B cell (primary cell): ENCODE measurements at regions not wholly inside any gene's neighbourhood (a gene's known extent, or its start where the extent isn't known, plus 50 kb on each side); places are given as distances from the start of the nearest gene placed in this dataset.

ENCODE experiments used
- ATAC-seq: fragments of 200-7000 bp; cut with Tn5 transposase; one replicate; pipeline ENCODE4 v1.10.0; 2021; ENCODE audit warnings: low read depth, mild to moderate bottlenecking, moderate number of reproducible peaks, moderate library complexity
- CTCF ChIA-PET: fragments of 350-600 bp; sonication (Branson Sonifier 250); formaldehyde crosslinking; loops from one replicate; lab custom pipeline; 2021; ENCODE audit warnings: antibody characterized with exemption, inconsistent platforms; lab: Charles Lee
- POLR2A ChIA-PET: fragments of 350-600 bp; sonication (Branson Sonifier 250); formaldehyde crosslinking; loops from one replicate; lab custom pipeline; 2021; ENCODE audit warnings: antibody characterized with exemption; lab: Charles Lee
- DNase-seq: peaks from one replicate; pipeline ENCODE4 v3.0.0; 2013
- H2AFZ ChIP-seq: 2 replicates; pipeline ENCODE4 v1.6.1; 2012; ENCODE audit warnings: mild to moderate bottlenecking, low read depth, low read length; ENCODE audit not compliant: insufficient read depth, poor library complexity, severe bottlenecking
- H3K27ac ChIP-seq, 2 donors: 1 replicate in 1 of 2; 2 replicates in 1 of 2; pipeline ENCODE4 v1.5.1; 2012 to 2013; ENCODE audit warnings: low read length in 2 of 2, mild to moderate bottlenecking in 2 of 2, moderate library complexity in 1 of 2
- H3K27me3 ChIP-seq, 4 experiments: fragments of 200-600 bp in 1 of 4; sonication (generic) in 1 of 4; replicated peaks in 1 of 4; 1 replicate in 2 of 4; 2 replicates in 2 of 4; pipeline versions ENCODE4 v1.6.1 to v1.7.0; 2013 to 2016; ENCODE audit warnings: low read length in 3 of 4, mild to moderate bottlenecking in 2 of 4, mixed read lengths in 1 of 4, moderate library complexity in 1 of 4; ENCODE audit not compliant: insufficient read depth in 4 of 4, control insufficient read depth in 3 of 4; ENCODE audit errors: control extremely low read depth in 1 of 4
- H3K36me3 ChIP-seq, 2 experiments: replicated peaks in 1 of 2; 1 replicate in 1 of 2; 2 replicates in 1 of 2; pipeline versions ENCODE4 v1.6.1 to v1.7.1; 2013; ENCODE audit warnings: low read length in 1 of 2; ENCODE audit not compliant: insufficient read depth in 2 of 2, control insufficient read depth in 1 of 2; ENCODE audit errors: control extremely low read depth in 1 of 2, extremely low read depth in 1 of 2
- H3K4me1 ChIP-seq, 2 donors: fragments of 200-600 bp in 1 of 2; sonication (generic) in 1 of 2; 1 replicate in 1 of 2; 2 replicates in 1 of 2; pipeline versions ENCODE4 v1.5.1 to v1.6.1; 2013 to 2017; ENCODE audit warnings: low read length in 2 of 2; ENCODE audit not compliant: control insufficient read depth in 2 of 2, insufficient read depth in 2 of 2
- H3K4me2 ChIP-seq: replicated peaks from 2 replicates; pipeline ENCODE3; 2012; ENCODE audit warnings: mild to moderate bottlenecking, low read depth, low read length; ENCODE audit not compliant: poor library complexity, severe bottlenecking
- H3K4me3 ChIP-seq, 5 experiments: fragments of 200-600 bp in 1 of 5; sonication (generic) in 1 of 5; 1 replicate in 3 of 5; 2 replicates in 2 of 5; pipeline versions ENCODE4 v1.5.1 to v1.7.0; 2011 to 2016; ENCODE audit warnings: low read length in 4 of 5, mild to moderate bottlenecking in 4 of 5, low read depth in 2 of 5, control low read depth in 1 of 5, moderate library complexity in 1 of 5; ENCODE audit not compliant: insufficient read depth in 1 of 5; ENCODE audit errors: control extremely low read depth in 1 of 5, extremely low read depth in 1 of 5
- H3K79me2 ChIP-seq: fragments of 200-600 bp; sonication (generic); one replicate; pipeline ENCODE4 v1.6.0; 2016; ENCODE audit warnings: low read length; ENCODE audit not compliant: control insufficient read depth, insufficient read depth
- H3K9ac ChIP-seq: fragments of 200-600 bp; sonication (generic); 2 replicates; pipeline ENCODE4 v1.6.1; 2017; ENCODE audit warnings: mild to moderate bottlenecking, low read length, moderate library complexity
- H3K9me3 ChIP-seq, 3 donors: one replicate each; pipeline versions ENCODE4 v1.6.1 to v1.7.1; 2013; ENCODE audit warnings: low read length in 2 of 3; ENCODE audit not compliant: control insufficient read depth in 2 of 3, insufficient read depth in 1 of 3; ENCODE audit errors: control extremely low read depth in 1 of 3
- H4K20me1 ChIP-seq: 2 replicates; pipeline ENCODE4 v1.6.0; 2012; ENCODE audit warnings: mild to moderate bottlenecking, low read length; ENCODE audit not compliant: insufficient read depth, control insufficient read depth, poor library complexity, severe bottlenecking
- H3K27ac Mint-ChIP-seq: one replicate; pipeline ENCODE4 v1.8.0; 2021; ENCODE audit warnings: mixed read lengths
- H3K27me3 Mint-ChIP-seq: one replicate; pipeline ENCODE4 v1.8.0; 2021; ENCODE audit warnings: mixed read lengths
- H3K4me1 Mint-ChIP-seq: one replicate; pipeline ENCODE4 v1.8.0; 2021; ENCODE audit warnings: mixed read lengths
- H3K4me3 Mint-ChIP-seq: one replicate; pipeline ENCODE4 v1.8.0; 2021; ENCODE audit warnings: mixed read lengths
- H3K9me3 Mint-ChIP-seq: one replicate; pipeline ENCODE4 v1.8.0; 2022; ENCODE audit warnings: mixed read lengths; ENCODE audit not compliant: insufficient read depth
- EZH2 ChIP-seq: IDR thresholded peaks from 2 replicates; pipeline ENCODE4 v1.6.1; 2012; ENCODE audit warnings: borderline replicate concordance, low read depth, mild to moderate bottlenecking, moderate library complexity, low read length; ENCODE audit not compliant: insufficient read depth, poor library complexity, severe bottlenecking
- WGBS: methylation state at CpG from one replicate; pipeline ENCODE4 v1.1.5; 2013; ENCODE audit warnings: missing lambda C conversion rate; ENCODE audit not compliant: insufficient coverage; 5-methylcytosine and 5-hydroxymethylcytosine counted together
- intact Hi-C: fragments of 100-400 bp; cut with micrococcal nuclease; formaldehyde crosslinking; loops from one replicate; pipeline ENCODE4 v1.10.0; 2022
- TF ChIP-seq, protein P1 (sequence below): fragments of 200-600 bp; IDR thresholded peaks from one replicate; pipeline ENCODE4 v1.8.0; 2022; ENCODE audit warnings: antibody characterized with exemption, mild to moderate bottlenecking

DNA sequence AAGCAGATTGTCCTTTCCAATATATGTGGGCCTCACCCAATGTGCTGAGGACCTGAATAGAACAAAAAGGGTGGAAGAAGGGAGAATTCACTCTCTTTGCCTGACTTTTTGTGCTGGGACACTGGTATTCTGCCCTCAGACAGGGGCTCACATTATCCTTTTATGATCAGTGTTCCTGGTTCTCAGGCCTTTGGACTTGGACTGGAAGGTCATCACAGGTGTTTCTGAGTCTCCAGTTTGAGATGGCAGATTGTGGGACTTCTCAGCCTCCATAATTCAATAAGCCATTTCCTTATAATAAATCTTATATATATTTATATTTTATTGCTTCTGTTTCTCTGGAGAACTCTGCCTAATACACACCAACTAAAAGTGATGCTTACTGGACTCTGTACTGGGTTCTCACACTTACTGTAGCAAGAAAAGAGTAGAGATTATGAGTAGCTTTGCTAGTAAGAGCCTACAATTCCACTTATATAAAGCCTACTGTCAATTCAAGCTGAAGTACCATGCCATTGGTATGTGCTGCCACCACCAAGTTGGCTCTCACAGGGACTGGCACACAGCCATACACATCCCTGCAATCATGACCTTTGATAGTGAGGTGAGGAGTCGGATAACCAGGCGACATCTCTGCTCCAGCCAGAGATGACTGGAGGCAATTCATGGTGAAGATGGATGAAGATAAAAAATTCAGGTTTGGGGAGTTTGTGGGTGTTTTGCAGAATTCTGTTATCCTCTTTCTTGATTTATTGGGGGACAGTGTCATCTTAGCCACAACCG, 130.7 kb upstream of the NR3C1 start:
- no peak overlapping the region for H3K4me3 Mint-ChIP-seq
- Histone ChIP-seq H3K79me2 (no peaks in the 10 kb centered on the region), H3K4me3 (no peak overlapping the region), H3K9me3 (peaks cover 0 to 12% (median 6%) of the 10 kb centered on the region in 3 donors), H3K27me3 (no peaks in the 10 kb centered on the region), H3K27ac (no peak overlapping the region), H3K4me2 (no peak overlapping the region), H4K20me1 (no peaks in the 10 kb centered on the region), H3K4me1 (no peaks in the 10 kb centered on the region), H3K36me3 (no peaks in the 10 kb centered on the region), H2AFZ (no peak overlapping the region), H3K9ac (no peak overlapping the region)
- intact Hi-C loops, result no loop called here
- H3K27me3 Mint-ChIP-seq, result no peaks in the 10 kb centered on the region
- no peak overlapping the region for H3K27ac Mint-ChIP-seq
- no peak for DNase-seq
- CTCF ChIA-PET, result interaction anchor here (0.6 kb wide), 1 partner anchor 248 kb away, joined by 5 read pairs; no protein-coding TSS in a partner anchor
- ATAC-seq, result no peak
- no peaks in the 10 kb centered on the region for H3K4me1 Mint-ChIP-seq
- TF ChIP-seq, protein P1, sequence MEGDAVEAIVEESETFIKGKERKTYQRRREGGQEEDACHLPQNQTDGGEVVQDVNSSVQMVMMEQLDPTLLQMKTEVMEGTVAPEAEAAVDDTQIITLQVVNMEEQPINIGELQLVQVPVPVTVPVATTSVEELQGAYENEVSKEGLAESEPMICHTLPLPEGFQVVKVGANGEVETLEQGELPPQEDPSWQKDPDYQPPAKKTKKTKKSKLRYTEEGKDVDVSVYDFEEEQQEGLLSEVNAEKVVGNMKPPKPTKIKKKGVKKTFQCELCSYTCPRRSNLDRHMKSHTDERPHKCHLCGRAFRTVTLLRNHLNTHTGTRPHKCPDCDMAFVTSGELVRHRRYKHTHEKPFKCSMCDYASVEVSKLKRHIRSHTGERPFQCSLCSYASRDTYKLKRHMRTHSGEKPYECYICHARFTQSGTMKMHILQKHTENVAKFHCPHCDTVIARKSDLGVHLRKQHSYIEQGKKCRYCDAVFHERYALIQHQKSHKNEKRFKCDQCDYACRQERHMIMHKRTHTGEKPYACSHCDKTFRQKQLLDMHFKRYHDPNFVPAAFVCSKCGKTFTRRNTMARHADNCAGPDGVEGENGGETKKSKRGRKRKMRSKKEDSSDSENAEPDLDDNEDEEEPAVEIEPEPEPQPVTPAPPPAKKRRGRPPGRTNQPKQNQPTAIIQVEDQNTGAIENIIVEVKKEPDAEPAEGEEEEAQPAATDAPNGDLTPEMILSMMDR, result no peak
- no peak for TF ChIP-seq EZH2
- H3K9me3 Mint-ChIP-seq, result no peaks in the 10 kb centered on the region
- 100% methylated on average over 2 of the region's 3 CpGs for WGBS
- POLR2A ChIA-PET, result no interaction called here

DNA sequence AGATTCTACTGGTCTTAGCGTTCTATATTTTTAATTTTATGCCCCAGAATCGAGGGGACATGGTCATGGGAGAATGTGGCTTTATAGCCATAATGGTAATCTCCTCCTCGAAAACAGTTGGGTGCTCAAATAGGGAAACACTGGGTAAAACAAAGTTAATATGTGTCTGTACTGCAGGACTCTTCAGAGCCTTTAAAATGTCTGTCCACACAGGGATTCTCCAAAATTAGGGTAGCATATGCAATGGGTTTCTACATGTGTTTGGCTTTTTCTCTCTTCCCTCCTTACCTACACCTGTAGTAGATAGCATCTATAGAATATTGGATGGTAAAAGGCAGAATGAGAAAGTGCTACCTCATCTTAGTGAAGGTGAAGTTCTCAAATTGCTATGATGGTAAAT, 130.0 kb upstream of the NR3C1 start:
- DNase-seq (no peak), ATAC-seq (no peak)
- WGBS, result 100% methylated on average over 3 of the region's 3 CpGs
- Histone ChIP-seq H4K20me1 (no peaks in the 10 kb centered on the region), H3K4me2 (no peak overlapping the region), H2AFZ (no peak overlapping the region), H3K4me1 (no peaks in the 10 kb centered on the region), H3K4me3 (no peak overlapping the region), H3K27me3 (no peaks in the 10 kb centered on the region), H3K36me3 (no peaks in the 10 kb centered on the region), H3K79me2 (no peaks in the 10 kb centered on the region), H3K9me3 (peaks cover 0 to 8% (median 0%) of the 10 kb centered on the region in 3 donors), H3K9ac (no peak overlapping the region), H3K27ac (no peak overlapping the region)
- Mint-ChIP-seq H3K4me3 (no peak overlapping the region), H3K9me3 (no peaks in the 10 kb centered on the region), H3K4me1 (no peaks in the 10 kb centered on the region), H3K27me3 (no peaks in the 10 kb centered on the region), H3K27ac (no peak overlapping the region)
- TF ChIP-seq, protein P1, result no peak
- TF ChIP-seq EZH2, result no peak
- intact Hi-C loops, result no loop called here
- POLR2A ChIA-PET, result no interaction called here
- CTCF ChIA-PET, result no interaction called here
